Neural progenitor cell (in vitro differentiated cells): ENCODE measurements at regions not wholly inside any gene's neighbourhood (a gene's known extent, or its start where the extent isn't known, plus 50 kb on each side); places are given as distances from the start of the nearest gene placed in this dataset.

Experiments
- EZH2phosphoT487 ChIP-seq: fragments of 200-600 bp; sonication (generic); IDR thresholded peaks from 2 replicates; pipeline ENCODE4 v1.6.1; 2017; ENCODE audit warnings: antibody characterized with exemption
- TF ChIP-seq, protein P1 (sequence below): fragments of 200-600 bp; sonication (generic); IDR thresholded peaks from 2 replicates; pipeline ENCODE4 v1.5.1; 2017; ENCODE audit warnings: antibody characterized with exemption, mild to moderate bottlenecking

DNA sequence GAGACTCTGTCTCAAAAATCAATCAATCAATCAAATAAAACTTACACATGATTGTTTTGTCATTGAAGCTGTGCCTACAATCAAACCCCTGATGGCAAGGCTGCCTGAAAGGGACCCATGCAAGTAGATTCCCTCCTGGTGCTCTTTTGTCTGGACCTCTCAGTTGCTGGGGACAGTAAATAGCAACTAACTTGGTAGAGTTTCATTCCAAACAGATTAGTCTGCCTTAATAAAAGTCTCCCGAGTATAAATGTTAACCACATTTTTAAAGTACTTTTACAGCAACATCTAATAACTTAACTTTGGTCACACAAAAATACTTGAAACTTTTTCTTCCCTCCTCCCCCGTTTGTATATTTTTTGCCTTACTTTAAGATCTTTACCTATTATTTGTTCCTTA is 105.5 kb downstream of the FEM1C start:
- TF ChIP-seq, protein P1, sequence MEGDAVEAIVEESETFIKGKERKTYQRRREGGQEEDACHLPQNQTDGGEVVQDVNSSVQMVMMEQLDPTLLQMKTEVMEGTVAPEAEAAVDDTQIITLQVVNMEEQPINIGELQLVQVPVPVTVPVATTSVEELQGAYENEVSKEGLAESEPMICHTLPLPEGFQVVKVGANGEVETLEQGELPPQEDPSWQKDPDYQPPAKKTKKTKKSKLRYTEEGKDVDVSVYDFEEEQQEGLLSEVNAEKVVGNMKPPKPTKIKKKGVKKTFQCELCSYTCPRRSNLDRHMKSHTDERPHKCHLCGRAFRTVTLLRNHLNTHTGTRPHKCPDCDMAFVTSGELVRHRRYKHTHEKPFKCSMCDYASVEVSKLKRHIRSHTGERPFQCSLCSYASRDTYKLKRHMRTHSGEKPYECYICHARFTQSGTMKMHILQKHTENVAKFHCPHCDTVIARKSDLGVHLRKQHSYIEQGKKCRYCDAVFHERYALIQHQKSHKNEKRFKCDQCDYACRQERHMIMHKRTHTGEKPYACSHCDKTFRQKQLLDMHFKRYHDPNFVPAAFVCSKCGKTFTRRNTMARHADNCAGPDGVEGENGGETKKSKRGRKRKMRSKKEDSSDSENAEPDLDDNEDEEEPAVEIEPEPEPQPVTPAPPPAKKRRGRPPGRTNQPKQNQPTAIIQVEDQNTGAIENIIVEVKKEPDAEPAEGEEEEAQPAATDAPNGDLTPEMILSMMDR: no peak
- TF ChIP-seq EZH2phosphoT487: no peak
